SK-N-MC (cell line): ENCODE measurements at regions not wholly inside any gene's neighbourhood (a gene's known extent, or its start where the extent isn't known, plus 50 kb on each side); places are given as distances from the start of the nearest gene placed in this dataset.

Source experiments
- DNase-seq: peaks from one replicate; pipeline ENCODE4 v3.0.0-alpha.2; 2011; ENCODE audit warnings: low read depth, low spot score
- H3K27ac ChIP-seq: fragments of 200-600 bp; sonication (generic); 2 replicates; pipeline ENCODE4 v1.5.1; 2016; ENCODE audit warnings: mixed run types
- H3K36me3 ChIP-seq: fragments of 200-600 bp; sonication (generic); 2 replicates; pipeline ENCODE4 v1.6.1; 2017; ENCODE audit warnings: antibody characterized with exemption, low read length, mixed read lengths; ENCODE audit not compliant: insufficient read depth
- H3K4me3 ChIP-seq: fragments of 200-600 bp; sonication (generic); 2 replicates; pipeline ENCODE4 v1.5.1; 2016
- H3K9ac ChIP-seq: fragments of 200-600 bp; sonication (generic); 2 replicates; pipeline ENCODE4 v1.8.0; 2017; ENCODE audit warnings: mixed run types, mixed read lengths; ENCODE audit not compliant: insufficient read length
- H3K9me3 ChIP-seq: fragments of 200-600 bp; sonication (generic); 2 replicates; pipeline ENCODE4 v1.6.1; 2017; ENCODE audit warnings: low read depth, mild to moderate bottlenecking, antibody characterized with exemption, low read length, moderate library complexity, mixed read lengths
- EZH2 ChIP-seq: fragments of 200-600 bp; sonication (generic); IDR thresholded peaks from one replicate; pipeline ENCODE4 v1.6.1; 2017; ENCODE audit warnings: antibody characterized with exemption
- FOXP2 ChIP-seq: optimal IDR thresholded peaks from 2 replicates; pipeline ENCODE3; 2011; ENCODE audit warnings: mild to moderate bottlenecking, moderate library complexity; ENCODE audit not compliant: insufficient read depth; ENCODE audit errors: extremely low read length, control extremely low read depth
- POLR2AphosphoS5 ChIP-seq: IDR thresholded peaks from 2 replicates; pipeline ENCODE4 v1.6.1; 2012; ENCODE audit warnings: mild to moderate bottlenecking, low read depth, low read length, borderline replicate concordance

GRCh38 chr3:117150628-117151027 lies 441.0 kb downstream of the TUSC7 start:
- no peak overlapping the region for H3K4me3 ChIP-seq
- DNase-seq, result no peak
- no peak overlapping the region for H3K27ac ChIP-seq
- no peaks in the 10 kb centered on the region for H3K36me3 ChIP-seq
- H3K9ac ChIP-seq, result no peak overlapping the region
- no peaks in the 10 kb centered on the region for H3K9me3 ChIP-seq
- TF ChIP-seq FOXP2 (no peak), POLR2AphosphoS5 (no peak), EZH2 (no peak)

GRCh38 chr3:117160176-117160575 lies 450.6 kb downstream of the TUSC7 start:
- H3K36me3 ChIP-seq, result no peaks in the 10 kb centered on the region
- TF ChIP-seq EZH2, result no peak
- no peak for TF ChIP-seq POLR2AphosphoS5
- TF ChIP-seq FOXP2, result no peak
- no peak for DNase-seq

GRCh38 chr3:117161816-117162215 lies 452.2 kb downstream of the TUSC7 start:
- TF ChIP-seq FOXP2 (no peak), EZH2 (no peak)
- Histone ChIP-seq H3K36me3 (no peaks in the 10 kb centered on the region), H3K27ac (no peak overlapping the region), H3K9me3 (no peaks in the 10 kb centered on the region), H3K4me3 (no peak overlapping the region), H3K9ac (no peak overlapping the region)
- no peak for DNase-seq

More at GRCh38 chr3:117160176-117160575, 450.6 kb downstream of the TUSC7 start:
- Histone ChIP-seq H3K9ac (no peak overlapping the region), H3K9me3 (no peaks in the 10 kb centered on the region), H3K27ac (no peak overlapping the region), H3K4me3 (no peak overlapping the region)

- no peak overlapping the region for H3K27ac ChIP-seq
- no peaks in the 10 kb centered on the region for H3K36me3 ChIP-seq
- TF ChIP-seq EZH2, result no peak
- no peak for TF ChIP-seq POLR2AphosphoS5
- no peak for TF ChIP-seq FOXP2
- no peak overlapping the region for H3K9ac ChIP-seq
- H3K4me3 ChIP-seq, result no peak overlapping the region
- no peak for DNase-seq
- H3K9me3 ChIP-seq, result no peaks in the 10 kb centered on the region
Measured at GRCh38 chr3:117165176-117165575, 455.6 kb downstream of the TUSC7 start.

- Histone ChIP-seq H3K9ac (no peak overlapping the region), H3K4me3 (no peak overlapping the region), H3K27ac (no peak overlapping the region), H3K36me3 (no peaks in the 10 kb centered on the region), H3K9me3 (no peaks in the 10 kb centered on the region)
- TF ChIP-seq FOXP2 (no peak), POLR2AphosphoS5 (no peak), EZH2 (no peak)
- no peak for DNase-seq
Measured at GRCh38 chr3:117165601-117166051, 456.0 kb downstream of the TUSC7 start.

- no peak for TF ChIP-seq EZH2
- no peak for TF ChIP-seq POLR2AphosphoS5
- TF ChIP-seq FOXP2, result no peak
- Histone ChIP-seq H3K9ac (no peak overlapping the region), H3K36me3 (no peaks in the 10 kb centered on the region), H3K27ac (no peak overlapping the region), H3K9me3 (no peaks in the 10 kb centered on the region), H3K4me3 (no peak overlapping the region)
- no peak for DNase-seq
Measured at GRCh38 chr3:117168896-117169295, 459.3 kb downstream of the TUSC7 start.

- Histone ChIP-seq H3K9ac (no peak overlapping the region), H3K27ac (no peak overlapping the region), H3K9me3 (no peaks in the 10 kb centered on the region), H3K36me3 (no peaks in the 10 kb centered on the region), H3K4me3 (no peak overlapping the region)
- DNase-seq, result no peak
- TF ChIP-seq POLR2AphosphoS5, result no peak
Measured at GRCh38 chr3:117170094-117170493, 460.5 kb downstream of the TUSC7 start.

GRCh38 chr3:117171124-117171523 lies 461.5 kb downstream of the TUSC7 start:
- TF ChIP-seq EZH2 (no peak), POLR2AphosphoS5 (no peak), FOXP2 (no peak)
- no peak overlapping the region for H3K4me3 ChIP-seq
- no peak overlapping the region for H3K27ac ChIP-seq
- no peaks in the 10 kb centered on the region for H3K36me3 ChIP-seq
- no peak overlapping the region for H3K9ac ChIP-seq
- no peak for DNase-seq
- H3K9me3 ChIP-seq, result no peaks in the 10 kb centered on the region

- no peak for TF ChIP-seq EZH2
- no peak for TF ChIP-seq FOXP2
- TF ChIP-seq POLR2AphosphoS5, result no peak
- no peak overlapping the region for H3K9ac ChIP-seq
- no peak for DNase-seq
- H3K4me3 ChIP-seq, result no peak overlapping the region
- no peak overlapping the region for H3K27ac ChIP-seq
- H3K36me3 ChIP-seq, result no peaks in the 10 kb centered on the region
- no peaks in the 10 kb centered on the region for H3K9me3 ChIP-seq
Measured at GRCh38 chr3:117172426-117172825, 462.8 kb downstream of the TUSC7 start.
